ENCODE measurements at regions not wholly inside any gene's neighbourhood (a gene's known extent, or its start where the extent isn't known, plus 50 kb on each side); places are given as distances from the start of the nearest gene placed in this dataset.

DNA sequence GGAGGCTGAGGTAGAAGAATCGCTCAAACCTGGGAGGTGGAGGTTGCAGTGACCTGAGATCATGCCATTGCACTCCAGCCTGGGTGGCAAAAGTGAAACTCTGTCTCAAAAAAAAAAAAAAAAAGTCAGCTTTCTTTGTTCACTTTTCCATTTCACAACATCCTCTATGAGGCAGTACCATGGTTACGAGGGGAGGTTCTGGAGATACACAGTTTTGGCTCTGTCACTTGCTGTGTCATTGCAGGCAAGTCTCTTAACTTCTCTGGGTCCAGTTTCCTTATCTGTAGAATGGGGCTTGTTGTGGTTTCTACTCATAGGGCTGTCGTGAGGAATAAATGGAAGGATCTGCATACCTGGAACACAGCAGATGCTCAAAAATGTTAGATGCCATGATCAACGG is 75.6 kb upstream of the SLC24A4 start:
- no peak for TF ChIP-seq ZBTB8A (tag by site-specific recombination; IDR thresholded peaks at IDR 0.05)
- TF ChIP-seq, protein P1, sequence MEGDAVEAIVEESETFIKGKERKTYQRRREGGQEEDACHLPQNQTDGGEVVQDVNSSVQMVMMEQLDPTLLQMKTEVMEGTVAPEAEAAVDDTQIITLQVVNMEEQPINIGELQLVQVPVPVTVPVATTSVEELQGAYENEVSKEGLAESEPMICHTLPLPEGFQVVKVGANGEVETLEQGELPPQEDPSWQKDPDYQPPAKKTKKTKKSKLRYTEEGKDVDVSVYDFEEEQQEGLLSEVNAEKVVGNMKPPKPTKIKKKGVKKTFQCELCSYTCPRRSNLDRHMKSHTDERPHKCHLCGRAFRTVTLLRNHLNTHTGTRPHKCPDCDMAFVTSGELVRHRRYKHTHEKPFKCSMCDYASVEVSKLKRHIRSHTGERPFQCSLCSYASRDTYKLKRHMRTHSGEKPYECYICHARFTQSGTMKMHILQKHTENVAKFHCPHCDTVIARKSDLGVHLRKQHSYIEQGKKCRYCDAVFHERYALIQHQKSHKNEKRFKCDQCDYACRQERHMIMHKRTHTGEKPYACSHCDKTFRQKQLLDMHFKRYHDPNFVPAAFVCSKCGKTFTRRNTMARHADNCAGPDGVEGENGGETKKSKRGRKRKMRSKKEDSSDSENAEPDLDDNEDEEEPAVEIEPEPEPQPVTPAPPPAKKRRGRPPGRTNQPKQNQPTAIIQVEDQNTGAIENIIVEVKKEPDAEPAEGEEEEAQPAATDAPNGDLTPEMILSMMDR (tag by site-specific recombination; IDR thresholded peaks at IDR 0.05), result no peak
- TF ChIP-seq, protein P2, sequence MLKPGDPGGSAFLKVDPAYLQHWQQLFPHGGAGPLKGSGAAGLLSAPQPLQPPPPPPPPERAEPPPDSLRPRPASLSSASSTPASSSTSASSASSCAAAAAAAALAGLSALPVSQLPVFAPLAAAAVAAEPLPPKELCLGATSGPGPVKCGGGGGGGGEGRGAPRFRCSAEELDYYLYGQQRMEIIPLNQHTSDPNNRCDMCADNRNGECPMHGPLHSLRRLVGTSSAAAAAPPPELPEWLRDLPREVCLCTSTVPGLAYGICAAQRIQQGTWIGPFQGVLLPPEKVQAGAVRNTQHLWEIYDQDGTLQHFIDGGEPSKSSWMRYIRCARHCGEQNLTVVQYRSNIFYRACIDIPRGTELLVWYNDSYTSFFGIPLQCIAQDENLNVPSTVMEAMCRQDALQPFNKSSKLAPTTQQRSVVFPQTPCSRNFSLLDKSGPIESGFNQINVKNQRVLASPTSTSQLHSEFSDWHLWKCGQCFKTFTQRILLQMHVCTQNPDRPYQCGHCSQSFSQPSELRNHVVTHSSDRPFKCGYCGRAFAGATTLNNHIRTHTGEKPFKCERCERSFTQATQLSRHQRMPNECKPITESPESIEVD (tag by site-specific recombination; IDR thresholded peaks at IDR 0.05), result no peak
- no peak for TF ChIP-seq HOXD13 (CRISPR knock-in tag; IDR thresholded peaks at IDR 0.05; ENCODE audit: borderline replicate concordance)
- no peak for TF ChIP-seq ZNF114 (tag by site-specific recombination; IDR thresholded peaks at IDR 0.05)

Measured in HEK293 (cell line).